Hepatocyte (in vitro differentiated cells): ENCODE measurements at regions not wholly inside any gene's neighbourhood (a gene's known extent, or its start where the extent isn't known, plus 50 kb on each side); places are given as distances from the start of the nearest gene placed in this dataset.

Source experiments
- DNase-seq: peaks from one replicate; pipeline ENCODE4 v3.0.0-alpha.2; 2016; ENCODE audit warnings: low spot score
- H2AFZ ChIP-seq: fragments of 200-600 bp; sonication (generic); 2 replicates; pipeline ENCODE4 v1.6.0; 2016; ENCODE audit warnings: antibody characterized with exemption, mild to moderate bottlenecking
- H3K27ac ChIP-seq: fragments of 200-600 bp; sonication (generic); 2 replicates; pipeline ENCODE4 v1.5.1; 2016; ENCODE audit warnings: mild to moderate bottlenecking
- H3K27me3 ChIP-seq: fragments of 200-600 bp; sonication (generic); 2 replicates; pipeline ENCODE4 v1.6.1; 2016
- H3K36me3 ChIP-seq: fragments of 200-600 bp; sonication (generic); replicated peaks from 2 replicates; pipeline ENCODE4 v1.5.1; 2016; ENCODE audit warnings: low read depth; ENCODE audit not compliant: insufficient read depth
- H3K4me1 ChIP-seq: fragments of 200-600 bp; sonication (generic); 2 replicates; pipeline ENCODE4 v1.5.1; 2016; ENCODE audit warnings: mild to moderate bottlenecking, moderate library complexity; ENCODE audit not compliant: insufficient read depth
- H3K4me2 ChIP-seq: fragments of 200-600 bp; sonication (generic); 2 replicates; pipeline ENCODE4 v1.6.0; 2016
- H3K4me3 ChIP-seq: fragments of 200-600 bp; sonication (generic); 2 replicates; pipeline ENCODE4 v1.5.1; 2016; ENCODE audit warnings: mild to moderate bottlenecking
- H3K79me2 ChIP-seq: fragments of 200-600 bp; sonication (generic); 2 replicates; pipeline ENCODE4 v1.6.0; 2017; ENCODE audit warnings: mild to moderate bottlenecking
- H3K9me2 ChIP-seq: fragments of 200-600 bp; sonication (generic); replicated peaks from 2 replicates; pipeline ENCODE4 v1.6.0; 2017; ENCODE audit warnings: mild to moderate bottlenecking; ENCODE audit not compliant: insufficient read depth
- H3K9me3 ChIP-seq: fragments of 200-600 bp; sonication (generic); 2 replicates; pipeline ENCODE4 v1.5.1; 2016; ENCODE audit warnings: low read depth, mild to moderate bottlenecking
- H4K20me1 ChIP-seq: fragments of 200-600 bp; sonication (generic); 2 replicates; pipeline ENCODE4 v1.6.0; 2016; ENCODE audit warnings: mild to moderate bottlenecking; ENCODE audit not compliant: insufficient read depth, poor library complexity, severe bottlenecking
- EZH2 ChIP-seq: fragments of 200-600 bp; sonication (generic); IDR thresholded peaks from 2 replicates; pipeline ENCODE4 v1.6.1; 2016; ENCODE audit warnings: antibody characterized with exemption, mild to moderate bottlenecking, borderline replicate concordance
- EZH2phosphoT487 ChIP-seq: fragments of 200-600 bp; sonication (generic); IDR thresholded peaks from one replicate; pipeline ENCODE4 v1.6.1; 2018; ENCODE audit warnings: antibody characterized with exemption, mild to moderate bottlenecking, low read depth, moderate library complexity; ENCODE audit not compliant: unreplicated experiment, severe bottlenecking
- WGBS: methylation state at CpG from one replicate; pipeline ENCODE4 v1.1.6; 2016; ENCODE audit warnings: low lambda C conversion rate; ENCODE audit errors: missing lambda C conversion rate; 5-methylcytosine and 5-hydroxymethylcytosine counted together
- TF ChIP-seq, protein P1 (sequence below): fragments of 200-600 bp; sonication (generic); IDR thresholded peaks from 2 replicates; pipeline ENCODE4 v1.5.1; 2016; ENCODE audit warnings: antibody characterized with exemption, mild to moderate bottlenecking; ENCODE audit not compliant: poor library complexity

GRCh38 chr3:190227064-190227463, 95.2 kb downstream of the CLDN1 start:
- TF ChIP-seq EZH2 (no peak), EZH2phosphoT487 (no peak)
- TF ChIP-seq, protein P1, sequence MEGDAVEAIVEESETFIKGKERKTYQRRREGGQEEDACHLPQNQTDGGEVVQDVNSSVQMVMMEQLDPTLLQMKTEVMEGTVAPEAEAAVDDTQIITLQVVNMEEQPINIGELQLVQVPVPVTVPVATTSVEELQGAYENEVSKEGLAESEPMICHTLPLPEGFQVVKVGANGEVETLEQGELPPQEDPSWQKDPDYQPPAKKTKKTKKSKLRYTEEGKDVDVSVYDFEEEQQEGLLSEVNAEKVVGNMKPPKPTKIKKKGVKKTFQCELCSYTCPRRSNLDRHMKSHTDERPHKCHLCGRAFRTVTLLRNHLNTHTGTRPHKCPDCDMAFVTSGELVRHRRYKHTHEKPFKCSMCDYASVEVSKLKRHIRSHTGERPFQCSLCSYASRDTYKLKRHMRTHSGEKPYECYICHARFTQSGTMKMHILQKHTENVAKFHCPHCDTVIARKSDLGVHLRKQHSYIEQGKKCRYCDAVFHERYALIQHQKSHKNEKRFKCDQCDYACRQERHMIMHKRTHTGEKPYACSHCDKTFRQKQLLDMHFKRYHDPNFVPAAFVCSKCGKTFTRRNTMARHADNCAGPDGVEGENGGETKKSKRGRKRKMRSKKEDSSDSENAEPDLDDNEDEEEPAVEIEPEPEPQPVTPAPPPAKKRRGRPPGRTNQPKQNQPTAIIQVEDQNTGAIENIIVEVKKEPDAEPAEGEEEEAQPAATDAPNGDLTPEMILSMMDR, result no peak
- no peak overlapping the region for H2AFZ ChIP-seq
- no peak overlapping the region for H3K27ac ChIP-seq
- no peak overlapping the region for H3K4me2 ChIP-seq
- H4K20me1 ChIP-seq, result no peaks in the 10 kb centered on the region
- no peak for DNase-seq
- H3K9me2 ChIP-seq, result no peaks in the 10 kb centered on the region
- WGBS, result 90% methylated on average over 2 of the region's 2 CpGs
- H3K79me2 ChIP-seq, result no peaks in the 10 kb centered on the region
- H3K4me3 ChIP-seq, result no peak overlapping the region
- H3K4me1 ChIP-seq, result no peaks in the 10 kb centered on the region
- no peaks in the 10 kb centered on the region for H3K36me3 ChIP-seq
- no peaks in the 10 kb centered on the region for H3K27me3 ChIP-seq
- H3K9me3 ChIP-seq, result no peaks in the 10 kb centered on the region

GRCh38 chr3:190224863-190225692, 97.2 kb downstream of the CLDN1 start:
- Histone ChIP-seq H3K4me1 (no peaks in the 10 kb centered on the region), H3K9me3 (no peaks in the 10 kb centered on the region), H3K79me2 (no peaks in the 10 kb centered on the region), H4K20me1 (no peaks in the 10 kb centered on the region), H3K9me2 (no peaks in the 10 kb centered on the region), H3K27me3 (no peaks in the 10 kb centered on the region), H3K36me3 (no peaks in the 10 kb centered on the region), H3K4me3 (no peak overlapping the region), H3K4me2 (no peak overlapping the region), H2AFZ (no peak overlapping the region), H3K27ac (no peak overlapping the region)
- TF ChIP-seq EZH2 (no peak), EZH2phosphoT487 (no peak)
- TF ChIP-seq, protein P1, result peak; percentile 65
- peak; percentile 54 for DNase-seq
- 22% methylated on average over 4 of the region's 4 CpGs for WGBS

GRCh38 chr3:190224456-190224855, 97.8 kb downstream of the CLDN1 start:
- Histone ChIP-seq H2AFZ (no peak overlapping the region), H3K4me3 (no peak overlapping the region), H3K4me2 (no peak overlapping the region), H3K27ac (no peak overlapping the region), H3K9me3 (no peaks in the 10 kb centered on the region), H3K27me3 (no peaks in the 10 kb centered on the region), H4K20me1 (no peaks in the 10 kb centered on the region), H3K36me3 (no peaks in the 10 kb centered on the region), H3K4me1 (no peaks in the 10 kb centered on the region), H3K9me2 (no peaks in the 10 kb centered on the region), H3K79me2 (no peaks in the 10 kb centered on the region)
- WGBS, result 62% methylated on average over 4 of the region's 4 CpGs
- TF ChIP-seq EZH2phosphoT487 (no peak), EZH2 (no peak)
- TF ChIP-seq, protein P1, result no peak
- DNase-seq, result no peak

DNA sequence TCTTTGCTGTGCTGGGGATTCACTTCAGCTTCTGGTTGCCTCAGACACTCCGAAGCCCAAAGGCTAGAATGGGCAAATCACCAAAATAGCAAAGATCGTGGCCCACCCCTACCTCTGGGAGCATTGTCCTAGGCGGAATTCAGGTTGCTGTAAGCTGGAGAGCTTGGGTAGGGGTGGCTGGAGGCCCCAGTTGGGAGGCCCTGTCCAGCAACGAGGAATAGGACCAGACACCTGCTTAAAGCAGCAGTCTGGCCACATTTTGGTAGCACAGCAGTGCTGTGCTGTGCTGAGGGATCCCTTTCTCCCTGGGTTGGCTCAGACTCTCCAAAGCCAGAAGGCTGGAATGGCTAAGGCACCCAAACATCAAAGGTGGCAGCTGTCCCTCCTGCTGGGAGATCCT, 99.3 kb downstream of the CLDN1 start:
- H4K20me1 ChIP-seq, result no peaks in the 10 kb centered on the region
- no peaks in the 10 kb centered on the region for H3K9me3 ChIP-seq
- no peaks in the 10 kb centered on the region for H3K4me1 ChIP-seq
- no peaks in the 10 kb centered on the region for H3K79me2 ChIP-seq
- H3K4me3 ChIP-seq, result no peak overlapping the region
- no peaks in the 10 kb centered on the region for H3K9me2 ChIP-seq
- H3K4me2 ChIP-seq, result no peak overlapping the region
- no peak overlapping the region for H3K27ac ChIP-seq
- 91% methylated on average over 4 of the region's 4 CpGs for WGBS
- no peaks in the 10 kb centered on the region for H3K27me3 ChIP-seq
- no peak for DNase-seq
- H2AFZ ChIP-seq, result no peak overlapping the region
- no peak for TF ChIP-seq EZH2
- TF ChIP-seq, protein P1, result no peak
- no peak for TF ChIP-seq EZH2phosphoT487
- no peaks in the 10 kb centered on the region for H3K36me3 ChIP-seq
